UCSD-AML1 (cell line): ENCODE measurements at regions not wholly inside any gene's neighbourhood (a gene's known extent, or its start where the extent isn't known, plus 50 kb on each side); places are given as distances from the start of the nearest gene placed in this dataset.

Experiments used
- DNase-seq: peaks from one replicate; lab custom pipeline; 2025; ENCODE audit not compliant: unreplicated experiment; lab: John Stamatoyannopoulos, UW

- no peak for DNase-seq
Observed at GRCh38 chr12:22982635-22983034, 357.7 kb downstream of the ETNK1 start.

DNA sequence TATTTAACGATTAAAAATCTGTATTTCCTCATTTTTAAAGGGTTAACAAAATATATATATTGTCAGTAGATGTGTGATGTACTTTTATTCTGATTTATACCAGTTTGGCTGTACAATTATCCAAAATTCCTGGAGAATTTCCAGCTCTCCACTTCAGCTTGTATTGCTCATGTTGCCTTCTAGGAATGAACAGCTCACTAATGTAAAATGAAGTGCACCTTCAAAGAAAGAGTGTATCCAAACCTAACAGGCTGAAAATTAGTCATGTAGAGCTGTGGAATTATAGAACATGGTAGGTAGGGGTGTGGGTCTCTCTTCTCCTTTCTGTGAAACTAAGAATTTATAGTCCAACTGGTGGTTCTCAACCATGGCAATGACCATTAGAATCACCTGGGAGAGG is 362.0 kb downstream of the ETNK1 start:
- DNase-seq, result no peak

DNA sequence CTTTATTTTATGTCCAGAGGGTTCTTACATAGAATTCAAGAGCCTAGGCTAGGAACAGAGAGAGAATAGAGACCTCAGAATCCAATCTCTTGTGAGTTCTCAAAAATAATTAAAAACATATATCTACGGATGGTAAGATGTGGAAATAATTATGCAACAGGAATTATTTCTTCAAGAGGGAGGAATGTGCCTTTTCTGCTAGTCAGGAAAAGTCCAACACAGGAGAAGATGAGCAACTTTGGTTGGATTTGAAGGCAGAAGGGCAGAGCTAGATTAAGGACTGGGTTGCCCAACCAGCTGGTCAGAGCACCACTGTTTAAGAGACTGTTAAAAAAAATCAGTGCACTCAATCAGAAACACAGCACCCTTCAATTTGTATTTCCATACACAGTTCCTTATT is 365.5 kb downstream of the ETNK1 start:
- DNase-seq, result no peak

GRCh38 chr12:22991250-22991844 is 366.4 kb downstream of the ETNK1 start:
- DNase-seq, result no peak

DNA sequence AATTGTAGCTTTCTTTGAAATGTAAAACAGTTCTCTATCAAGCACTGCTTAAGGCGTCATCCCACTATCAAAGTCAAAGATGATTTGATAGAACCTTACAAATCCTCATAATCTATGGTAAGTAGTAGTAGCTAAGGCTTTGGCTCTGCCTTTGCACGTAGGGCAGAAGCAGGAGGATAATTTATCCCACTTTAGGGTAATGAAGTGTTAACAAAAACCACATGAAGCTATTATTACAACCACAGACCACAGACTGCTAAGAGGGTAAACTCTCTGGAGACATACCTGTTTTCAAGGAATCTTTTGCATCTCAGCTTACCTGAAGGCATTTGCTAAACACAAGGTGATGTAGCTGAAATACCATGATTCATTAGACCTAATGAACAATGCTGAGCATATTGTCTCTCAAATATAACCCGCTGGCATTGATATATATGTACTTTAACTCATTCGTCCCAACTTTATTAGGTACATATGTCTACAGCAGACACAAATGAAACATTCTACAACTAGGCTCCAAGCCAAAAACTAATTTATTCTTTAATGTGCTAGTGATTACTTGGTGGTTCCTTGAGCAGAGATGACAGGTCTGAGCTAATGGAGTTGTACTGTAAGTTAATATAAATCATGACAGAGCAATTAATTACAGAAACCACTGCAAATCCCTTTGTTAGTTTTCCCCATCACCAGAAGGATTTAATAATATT is 368.8 kb downstream of the ETNK1 start:
- no peak for DNase-seq

DNA sequence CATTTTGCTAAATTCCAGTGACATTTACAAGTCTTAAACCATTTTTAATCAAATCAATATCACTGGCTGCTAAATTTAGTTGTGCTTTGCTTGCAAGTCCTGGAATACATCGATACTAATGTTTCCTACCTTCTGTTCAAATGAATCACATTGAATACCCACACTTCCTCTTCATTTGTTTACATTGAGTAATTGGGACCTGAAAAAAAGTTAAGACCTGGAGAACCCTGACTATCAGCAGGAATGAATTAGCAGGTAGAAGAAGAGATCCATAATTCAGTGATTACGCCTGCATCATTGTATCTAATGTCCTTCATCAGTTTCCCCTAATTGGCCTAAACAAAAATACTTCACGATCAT is 369.3 kb downstream of the ETNK1 start:
- DNase-seq, result no peak

- DNase-seq, result no peak
Observed at GRCh38 chr12:23001487-23001886, 376.5 kb downstream of the ETNK1 start.

GRCh38 chr12:23002381-23002780 is 377.4 kb downstream of the ETNK1 start:
- DNase-seq, result no peak

- DNase-seq, result no peak
Observed at GRCh38 chr12:23004473-23005020, 379.6 kb downstream of the ETNK1 start.

DNA sequence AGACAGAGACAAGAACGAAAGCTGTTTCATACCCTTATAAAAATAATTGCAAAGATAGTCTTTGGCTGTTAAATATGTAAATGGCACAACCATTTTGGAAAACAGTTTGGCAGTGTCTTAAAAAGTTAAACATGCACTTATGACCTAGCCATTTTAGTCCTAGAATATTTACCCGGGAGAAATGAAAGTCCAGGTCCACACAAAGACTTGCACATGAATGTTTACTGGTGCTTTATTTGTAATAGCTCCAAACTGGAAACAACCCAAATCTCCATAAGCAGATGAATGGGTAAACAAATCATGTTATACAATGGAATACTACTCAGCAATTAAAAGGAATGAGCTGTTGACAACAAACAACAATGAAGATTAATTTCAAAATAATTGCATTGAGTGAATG is 380.4 kb downstream of the ETNK1 start:
- no peak for DNase-seq

- no peak for DNase-seq
Observed at GRCh38 chr12:23006413-23006812, 381.4 kb downstream of the ETNK1 start.

DNA sequence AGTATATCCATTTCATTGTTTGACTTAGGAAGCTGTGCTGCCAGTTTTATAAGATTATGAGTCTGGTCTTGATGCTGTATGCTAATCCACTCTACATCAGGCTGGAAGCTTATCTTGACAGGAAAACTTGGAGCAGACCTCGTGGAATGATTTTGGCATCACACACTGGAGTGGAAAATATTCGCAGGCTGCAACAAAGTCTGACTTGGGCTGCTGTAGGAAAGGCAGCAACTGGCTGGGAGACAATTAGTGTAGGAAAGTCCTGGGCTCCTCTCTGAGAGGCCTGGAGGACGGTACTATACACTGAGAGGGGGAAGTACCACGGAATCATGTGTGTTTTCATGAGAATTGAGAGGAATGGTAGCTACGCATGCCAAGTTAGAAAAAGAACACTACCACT is 383.7 kb downstream of the ETNK1 start:
- no peak for DNase-seq

- DNase-seq, result no peak
Observed at GRCh38 chr12:23014749-23015148, 389.8 kb downstream of the ETNK1 start.

DNA sequence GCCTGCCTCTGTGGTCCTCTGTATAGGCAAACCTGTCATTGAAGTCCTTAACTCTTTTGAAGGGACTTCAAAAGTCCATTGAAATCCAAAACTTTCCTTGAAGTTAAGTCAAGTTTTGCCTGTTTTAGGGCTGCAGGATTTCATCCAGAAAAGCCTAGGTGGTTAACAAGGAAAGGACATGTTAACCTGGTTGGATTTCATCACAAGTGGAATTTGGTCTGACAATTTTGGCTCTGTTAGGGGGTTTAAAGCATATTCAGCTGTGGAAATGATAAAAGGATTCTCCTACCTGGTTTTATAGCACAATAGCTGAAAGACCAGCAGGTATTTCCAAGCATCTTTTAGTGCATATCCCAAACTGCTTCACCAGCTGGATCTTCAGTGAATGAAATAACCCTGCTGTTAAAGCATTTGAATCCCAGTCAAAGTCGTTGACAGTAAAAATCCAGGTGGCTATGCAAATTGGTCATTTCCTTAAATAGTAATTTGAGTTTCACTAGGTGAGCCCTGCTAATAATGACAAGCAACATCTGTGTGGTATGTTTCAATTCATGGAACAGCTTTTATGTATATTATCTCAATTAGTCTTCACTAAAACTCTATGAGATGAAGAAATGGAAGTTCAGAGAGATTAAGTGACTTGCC is 400.5 kb downstream of the ETNK1 start:
- DNase-seq, result no peak

- DNase-seq, result no peak
Observed at GRCh38 chr12:23028158-23028802, 403.3 kb downstream of the ETNK1 start.

- DNase-seq, result no peak
Observed at GRCh38 chr12:23029185-23029584, 404.2 kb downstream of the ETNK1 start.

DNA sequence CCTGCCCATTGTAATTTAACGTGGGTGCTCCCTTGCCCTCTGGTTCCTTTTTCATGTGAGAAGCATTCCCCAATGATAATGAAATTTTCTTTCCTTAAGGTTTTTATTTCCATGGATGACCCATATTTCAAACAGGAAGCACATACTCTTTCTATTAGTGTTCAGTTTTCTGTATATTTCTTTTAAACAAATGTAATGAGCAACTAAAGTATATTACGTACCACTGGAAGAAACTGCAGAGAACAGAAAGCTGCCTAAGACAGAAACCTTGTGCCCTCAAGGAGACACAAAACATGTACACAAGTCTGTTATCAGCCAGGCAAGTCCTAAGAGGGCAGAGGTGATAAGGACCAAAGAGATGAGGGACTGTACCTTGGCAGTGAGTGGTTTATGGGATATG is 414.9 kb downstream of the ETNK1 start:
- DNase-seq, result no peak

DNA sequence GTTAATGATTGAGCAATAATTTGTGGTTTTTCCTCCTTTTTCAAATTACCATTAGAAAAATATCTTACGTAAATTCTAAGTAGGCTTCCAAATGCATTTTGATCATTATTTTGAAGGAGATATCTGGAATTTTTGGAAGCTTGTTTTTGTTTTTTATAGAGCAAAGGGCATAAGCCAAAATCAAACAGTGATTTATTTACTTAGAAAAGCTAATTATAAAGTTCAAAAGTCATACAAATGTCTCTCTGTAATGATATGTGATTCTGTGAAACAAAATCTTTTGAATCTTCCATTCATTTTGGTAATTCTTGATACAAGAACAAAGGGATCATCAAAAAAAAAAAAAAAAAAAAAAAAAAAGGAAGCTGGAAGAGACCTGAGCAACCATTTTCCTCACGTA is 416.8 kb downstream of the ETNK1 start:
- no peak for DNase-seq

DNA sequence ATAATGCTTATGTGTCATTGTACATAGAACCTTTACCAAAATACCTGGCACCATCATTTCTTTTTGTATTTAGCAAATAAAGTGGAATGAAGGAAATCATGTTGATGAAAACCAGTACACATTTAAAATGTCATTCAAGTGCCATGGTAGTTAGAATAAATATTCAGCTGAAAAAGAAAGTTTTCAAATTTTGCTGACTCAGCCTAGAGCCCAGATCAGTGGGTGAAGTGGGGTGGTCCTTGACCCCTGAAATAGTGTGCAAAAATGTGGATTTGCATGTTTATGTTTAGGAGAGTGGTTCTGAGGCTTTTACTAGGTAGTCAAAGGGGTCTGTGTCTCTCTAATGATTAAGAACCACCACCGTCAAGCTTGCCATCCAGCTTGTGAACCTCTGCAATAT is 418.7 kb downstream of the ETNK1 start:
- no peak for DNase-seq

GRCh38 chr12:23049180-23049579 is 424.2 kb downstream of the ETNK1 start:
- no peak for DNase-seq

- DNase-seq, result peak; percentile 8
Observed at GRCh38 chr12:23055004-23055403, 430.0 kb downstream of the ETNK1 start.

DNA sequence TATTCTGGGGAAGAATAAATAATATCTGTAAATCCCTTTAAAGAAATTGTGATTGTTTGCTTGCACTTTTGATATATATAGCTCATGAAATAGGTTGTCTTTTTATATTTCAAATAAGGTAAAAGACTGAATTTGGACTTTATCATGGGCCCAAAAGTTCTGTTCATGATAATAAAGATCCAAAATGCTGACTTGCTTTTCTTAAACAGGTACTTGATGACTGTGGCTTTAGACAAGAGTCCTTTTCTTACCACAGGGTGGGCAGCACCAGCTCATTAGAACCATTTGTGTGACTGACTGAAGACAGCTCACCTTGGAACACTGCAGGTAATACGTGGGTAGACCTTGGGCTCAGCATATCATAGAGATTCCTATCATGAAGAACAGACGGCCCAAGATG is 432.6 kb downstream of the ETNK1 start:
- DNase-seq, result no peak
